OCI-LY3 (cell line): ENCODE measurements at regions not wholly inside any gene's neighbourhood (a gene's known extent, or its start where the extent isn't known, plus 50 kb on each side); places are given as distances from the start of the nearest gene placed in this dataset.

Source experiments
- EZH2phosphoT487 ChIP-seq: fragments of 200-600 bp; shearing (Covaris generic); IDR thresholded peaks from 2 replicates; pipeline ENCODE4 v1.6.1; 2018; ENCODE audit warnings: antibody characterized with exemption, mixed run types, low read depth
- TF ChIP-seq, protein P1 (sequence below): fragments of 200-600, 300-600 bp; sonication (generic); IDR thresholded peaks from 2 replicates; pipeline ENCODE4 v1.5.1; 2014; ENCODE audit warnings: antibody characterized with exemption, low read length, low read depth

DNA sequence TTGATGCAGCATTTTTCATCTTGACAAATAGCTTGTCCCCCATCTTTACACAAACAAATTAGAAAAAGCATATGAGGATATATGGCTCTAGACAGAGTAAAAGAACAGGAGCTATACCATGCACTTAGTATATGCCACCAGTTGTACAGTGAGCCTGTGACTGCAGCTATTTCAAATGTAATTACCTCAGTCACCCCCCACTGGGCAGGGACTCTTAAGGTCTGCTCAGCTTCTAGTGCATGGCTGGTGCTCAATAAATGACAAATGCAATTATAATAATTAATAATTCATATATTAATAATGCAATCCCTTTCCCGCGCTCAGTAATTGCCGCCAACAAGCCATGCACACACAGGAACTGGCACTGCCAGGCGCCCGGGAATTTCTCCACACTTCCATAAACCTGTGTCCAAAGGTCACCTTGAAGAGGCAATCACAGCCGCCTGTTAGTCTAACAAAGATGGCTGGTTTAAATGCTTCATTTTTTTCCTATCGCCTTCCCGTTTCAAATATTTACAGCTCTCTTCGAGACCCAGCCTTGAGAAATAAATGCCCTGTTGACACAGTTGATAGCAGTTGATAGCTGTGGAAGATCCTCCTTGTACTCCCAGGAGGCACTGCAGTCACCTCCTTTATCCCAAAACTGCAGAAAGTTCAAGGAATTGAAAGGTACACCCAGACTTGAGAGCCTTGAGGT is 156.6 kb downstream of the INO80D start:
- TF ChIP-seq, protein P1, sequence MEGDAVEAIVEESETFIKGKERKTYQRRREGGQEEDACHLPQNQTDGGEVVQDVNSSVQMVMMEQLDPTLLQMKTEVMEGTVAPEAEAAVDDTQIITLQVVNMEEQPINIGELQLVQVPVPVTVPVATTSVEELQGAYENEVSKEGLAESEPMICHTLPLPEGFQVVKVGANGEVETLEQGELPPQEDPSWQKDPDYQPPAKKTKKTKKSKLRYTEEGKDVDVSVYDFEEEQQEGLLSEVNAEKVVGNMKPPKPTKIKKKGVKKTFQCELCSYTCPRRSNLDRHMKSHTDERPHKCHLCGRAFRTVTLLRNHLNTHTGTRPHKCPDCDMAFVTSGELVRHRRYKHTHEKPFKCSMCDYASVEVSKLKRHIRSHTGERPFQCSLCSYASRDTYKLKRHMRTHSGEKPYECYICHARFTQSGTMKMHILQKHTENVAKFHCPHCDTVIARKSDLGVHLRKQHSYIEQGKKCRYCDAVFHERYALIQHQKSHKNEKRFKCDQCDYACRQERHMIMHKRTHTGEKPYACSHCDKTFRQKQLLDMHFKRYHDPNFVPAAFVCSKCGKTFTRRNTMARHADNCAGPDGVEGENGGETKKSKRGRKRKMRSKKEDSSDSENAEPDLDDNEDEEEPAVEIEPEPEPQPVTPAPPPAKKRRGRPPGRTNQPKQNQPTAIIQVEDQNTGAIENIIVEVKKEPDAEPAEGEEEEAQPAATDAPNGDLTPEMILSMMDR, result no peak
- no peak for TF ChIP-seq EZH2phosphoT487
